CD14-positive monocyte (primary cell): ENCODE measurements at regions not wholly inside any gene's neighbourhood (a gene's known extent, or its start where the extent isn't known, plus 50 kb on each side); places are given as distances from the start of the nearest gene placed in this dataset.

ENCODE experiments used
- DNase-seq, 3 donors: peaks; one replicate each; pipeline ENCODE4 v3.0.0-alpha.2; 2011 to 2022
- H2AFZ ChIP-seq: 2 replicates; pipeline ENCODE4 v1.6.0; 2012; ENCODE audit warnings: mild to moderate bottlenecking, low read depth, low read length, inconsistent platforms; ENCODE audit not compliant: insufficient read depth, poor library complexity, severe bottlenecking
- H3K27ac ChIP-seq, 2 donors: 1 replicate in 1 of 2; 2 replicates in 1 of 2; pipeline ENCODE4 v1.5.1; 2012 to 2013; ENCODE audit warnings: low read length in 2 of 2, control low read depth in 1 of 2, inconsistent platforms in 1 of 2, low read depth in 1 of 2, mild to moderate bottlenecking in 1 of 2
- H3K27me3 ChIP-seq, 2 donors: one replicate each; pipeline versions ENCODE4 v1.6.0 to v1.6.1; 2011 to 2013; ENCODE audit warnings: low read length in 2 of 2; ENCODE audit not compliant: control insufficient read depth in 2 of 2, insufficient read depth in 2 of 2
- H3K36me3 ChIP-seq, 2 donors: replicated peaks in 1 of 2; 1 replicate in 1 of 2; 2 replicates in 1 of 2; pipeline versions ENCODE4 v1.5.1 to v1.6.1; 2012 to 2013; ENCODE audit warnings: low read length in 2 of 2, control low read depth in 1 of 2, inconsistent platforms in 1 of 2, mild to moderate bottlenecking in 1 of 2; ENCODE audit not compliant: insufficient read depth in 2 of 2, control insufficient read depth in 1 of 2
- H3K4me1 ChIP-seq, 2 donors: 1 replicate in 1 of 2; 2 replicates in 1 of 2; pipeline versions ENCODE4 v1.5.1 to v1.6.1; 2012 to 2013; ENCODE audit warnings: low read length in 2 of 2, control low read depth in 1 of 2, inconsistent platforms in 1 of 2, mild to moderate bottlenecking in 1 of 2, moderate library complexity in 1 of 2; ENCODE audit not compliant: insufficient read depth in 2 of 2, control insufficient read depth in 1 of 2
- H3K4me2 ChIP-seq: replicated peaks from 2 replicates; pipeline ENCODE3; 2012; ENCODE audit warnings: low read length, moderate library complexity, mild to moderate bottlenecking; ENCODE audit not compliant: poor library complexity, severe bottlenecking; ENCODE audit errors: extremely low read depth
- H3K4me3 ChIP-seq, 3 experiments: fragments of 200-600 bp in 1 of 3; sonication (generic) in 1 of 3; replicated peaks in 1 of 3; 1 replicate in 2 of 3; 2 replicates in 1 of 3; pipeline ENCODE4 v1.5.1; 2011 to 2013; ENCODE audit warnings: low read length in 3 of 3, mild to moderate bottlenecking in 3 of 3, control low read depth in 2 of 3, low read depth in 2 of 3, inconsistent platforms in 1 of 3, moderate library complexity in 1 of 3
- H3K79me2 ChIP-seq: 2 replicates; pipeline ENCODE4 v1.6.0; 2012; ENCODE audit warnings: mild to moderate bottlenecking, control low read depth, inconsistent platforms, low read length, moderate library complexity; ENCODE audit not compliant: insufficient read depth
- H3K9ac ChIP-seq: 2 replicates; pipeline ENCODE4 v1.6.0; 2017; ENCODE audit warnings: low read length, mild to moderate bottlenecking; ENCODE audit not compliant: insufficient read depth, poor library complexity, severe bottlenecking
- H3K9me3 ChIP-seq, 2 donors: replicated peaks in 1 of 2; 1 replicate in 1 of 2; 2 replicates in 1 of 2; pipeline versions ENCODE4 v1.5.1 to v1.6.1; 2012 to 2013; ENCODE audit warnings: low read length in 2 of 2, control low read depth in 1 of 2; ENCODE audit not compliant: control insufficient read depth in 1 of 2, insufficient read depth in 1 of 2
- H4K20me1 ChIP-seq: 2 replicates; pipeline ENCODE4 v1.6.0; 2012; ENCODE audit warnings: mild to moderate bottlenecking, low read length, control low read depth, moderate library complexity; ENCODE audit not compliant: insufficient read depth
- H3K27ac Mint-ChIP-seq, 7 donors: one replicate each; pipeline ENCODE4 v1.8.0; 2020; ENCODE audit warnings: mild to moderate bottlenecking in 7 of 7, mixed read lengths in 7 of 7, moderate library complexity in 6 of 7, inconsistent platforms in 2 of 7
- H3K27me3 Mint-ChIP-seq, 3 donors: one replicate each; pipeline ENCODE4 v1.8.0; 2021 to 2022; ENCODE audit warnings: low read depth in 3 of 3, mild to moderate bottlenecking in 3 of 3, mixed read lengths in 3 of 3, moderate library complexity in 3 of 3, inconsistent platforms in 1 of 3
- H3K36me3 Mint-ChIP-seq, 2 donors: one replicate each; pipeline ENCODE4 v1.8.0; 2020; ENCODE audit warnings: mixed read lengths in 2 of 2, inconsistent platforms in 1 of 2, mild to moderate bottlenecking in 1 of 2
- H3K4me1 Mint-ChIP-seq: one replicate; pipeline ENCODE4 v1.8.0; 2020; ENCODE audit warnings: mild to moderate bottlenecking, mixed read lengths
- H3K4me3 Mint-ChIP-seq, 2 donors: one replicate each; pipeline ENCODE4 v1.8.0; 2020; ENCODE audit warnings: mild to moderate bottlenecking in 2 of 2, mixed read lengths in 2 of 2, moderate library complexity in 1 of 2
- H3K9me3 Mint-ChIP-seq, 7 donors: one replicate each; pipeline ENCODE4 v1.8.0; 2020 to 2022; ENCODE audit warnings: mixed read lengths in 7 of 7, mild to moderate bottlenecking in 6 of 7, moderate library complexity in 6 of 7, inconsistent platforms in 2 of 7
- WGBS: methylation state at CpG from one replicate; pipeline ENCODE4 v1.1.5; 2013; ENCODE audit warnings: missing lambda C conversion rate; ENCODE audit not compliant: insufficient coverage; 5-methylcytosine and 5-hydroxymethylcytosine counted together
- intact Hi-C, 2 donors: fragments of 100-400 bp; cut with micrococcal nuclease; formaldehyde crosslinking; loops; one replicate each; pipeline versions ENCODE4 v1.15.0 to v1.15.1; 2023
- TF ChIP-seq, protein P1 (sequence below): fragments of 200-600 bp; IDR thresholded peaks from one replicate; pipeline ENCODE4 v1.8.0; 2022; ENCODE audit warnings: antibody characterized with exemption, mild to moderate bottlenecking

DNA sequence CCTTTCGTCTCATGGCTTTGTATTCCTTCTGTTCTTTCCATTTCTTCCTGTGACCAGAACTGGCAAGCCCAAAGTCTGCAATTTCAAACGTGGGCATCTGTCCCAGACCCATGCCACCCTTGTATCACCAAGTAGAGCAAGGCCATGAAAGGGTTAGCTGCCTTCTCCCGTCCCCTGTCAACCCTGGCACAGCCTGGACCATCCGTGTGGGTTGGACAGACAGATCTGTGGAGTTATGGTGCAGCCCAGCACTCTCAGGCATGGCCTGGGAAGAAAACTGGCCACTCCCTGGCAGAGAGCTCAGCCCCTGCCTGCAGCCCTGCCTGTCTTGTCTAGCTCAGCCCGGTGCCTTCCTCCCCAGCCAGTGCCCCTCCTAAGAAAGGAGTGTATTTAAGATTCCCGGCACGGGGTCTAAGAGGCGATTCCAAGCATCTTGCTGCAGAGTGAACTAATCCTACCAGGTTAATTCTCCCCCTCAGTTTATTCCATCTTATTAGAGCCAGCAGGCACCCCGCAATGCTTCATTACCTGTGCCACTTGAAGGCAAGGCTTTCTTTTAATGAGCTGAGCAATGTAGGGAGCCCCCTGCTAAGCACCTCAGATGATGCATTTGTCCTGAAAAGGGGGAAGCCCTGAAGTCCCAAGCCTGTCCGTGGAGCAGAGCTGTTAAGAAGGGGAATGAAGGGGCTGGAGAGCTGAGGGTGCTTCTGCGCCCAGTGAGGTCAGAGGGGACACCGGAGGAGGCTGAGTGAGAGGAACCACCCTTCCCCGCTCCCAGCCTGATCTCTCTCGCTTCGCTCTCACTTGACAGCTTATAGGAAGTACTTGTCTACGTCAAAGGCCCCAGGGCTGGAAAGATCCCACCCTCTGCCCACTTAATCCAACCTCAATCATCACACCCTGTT, 130.6 kb downstream of the SPATA19 start:
- Mint-ChIP-seq H3K36me3 (no peaks in the 10 kb centered on the region), H3K27ac (no peak overlapping the region), H3K4me3 (no peak overlapping the region), H3K9me3 (peaks cover 0 to 9% (median 2%) of the 10 kb centered on the region in 7 donors), H3K4me1 (no peaks in the 10 kb centered on the region), H3K27me3 (peaks cover 0 to 4% (median 0%) of the 10 kb centered on the region in 3 donors)
- no peak overlapping the region for H3K27ac ChIP-seq
- TF ChIP-seq, protein P1, sequence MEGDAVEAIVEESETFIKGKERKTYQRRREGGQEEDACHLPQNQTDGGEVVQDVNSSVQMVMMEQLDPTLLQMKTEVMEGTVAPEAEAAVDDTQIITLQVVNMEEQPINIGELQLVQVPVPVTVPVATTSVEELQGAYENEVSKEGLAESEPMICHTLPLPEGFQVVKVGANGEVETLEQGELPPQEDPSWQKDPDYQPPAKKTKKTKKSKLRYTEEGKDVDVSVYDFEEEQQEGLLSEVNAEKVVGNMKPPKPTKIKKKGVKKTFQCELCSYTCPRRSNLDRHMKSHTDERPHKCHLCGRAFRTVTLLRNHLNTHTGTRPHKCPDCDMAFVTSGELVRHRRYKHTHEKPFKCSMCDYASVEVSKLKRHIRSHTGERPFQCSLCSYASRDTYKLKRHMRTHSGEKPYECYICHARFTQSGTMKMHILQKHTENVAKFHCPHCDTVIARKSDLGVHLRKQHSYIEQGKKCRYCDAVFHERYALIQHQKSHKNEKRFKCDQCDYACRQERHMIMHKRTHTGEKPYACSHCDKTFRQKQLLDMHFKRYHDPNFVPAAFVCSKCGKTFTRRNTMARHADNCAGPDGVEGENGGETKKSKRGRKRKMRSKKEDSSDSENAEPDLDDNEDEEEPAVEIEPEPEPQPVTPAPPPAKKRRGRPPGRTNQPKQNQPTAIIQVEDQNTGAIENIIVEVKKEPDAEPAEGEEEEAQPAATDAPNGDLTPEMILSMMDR: no peak
- no peak overlapping the region for H2AFZ ChIP-seq
- no peak overlapping the region for H3K4me3 ChIP-seq
- intact Hi-C loops: no loop called here
- H3K4me1 ChIP-seq: no peaks in the 10 kb centered on the region
- peaks cover 0 to 4% of the 10 kb centered on the region in 2 donors for H3K9me3 ChIP-seq
- H3K27me3 ChIP-seq: no peaks in the 10 kb centered on the region
- H4K20me1 ChIP-seq: no peaks in the 10 kb centered on the region
- WGBS: 50% methylated on average over 11 of the region's 16 CpGs
- H3K4me2 ChIP-seq: no peak overlapping the region
- no peaks in the 10 kb centered on the region for H3K36me3 ChIP-seq
- H3K9ac ChIP-seq: no peak overlapping the region
- H3K79me2 ChIP-seq: no peaks in the 10 kb centered on the region
- DNase-seq: no peak

DNA sequence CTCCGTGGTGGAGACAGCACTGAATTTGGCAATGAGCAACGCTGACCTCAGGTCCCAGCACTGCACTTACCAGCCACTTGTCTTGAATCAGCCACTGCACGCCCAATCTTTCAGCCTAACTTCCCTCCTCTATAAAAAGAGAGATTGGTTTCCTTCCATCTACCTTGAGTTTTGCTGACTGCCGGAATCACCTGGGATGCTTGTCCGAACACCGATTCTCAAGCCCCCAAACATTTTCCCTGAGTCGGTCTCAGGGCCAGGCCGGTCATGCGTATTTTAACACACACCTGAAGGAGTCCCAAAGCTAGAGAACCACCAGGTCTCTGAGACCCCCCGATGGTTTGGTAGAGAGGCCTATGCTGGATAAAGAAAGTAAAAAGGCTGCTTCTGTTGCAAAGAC, 131.5 kb downstream of the SPATA19 start:
- Histone ChIP-seq H3K27ac (no peak overlapping the region), H3K27me3 (no peaks in the 10 kb centered on the region), H3K9me3 (peaks cover 0 to 4% of the 10 kb centered on the region in 2 donors), H2AFZ (no peak overlapping the region), H3K36me3 (no peaks in the 10 kb centered on the region), H3K4me1 (no peaks in the 10 kb centered on the region), H3K9ac (no peak overlapping the region), H3K4me3 (no peak overlapping the region), H3K4me2 (no peak overlapping the region), H3K79me2 (no peaks in the 10 kb centered on the region), H4K20me1 (no peaks in the 10 kb centered on the region)
- H3K36me3 Mint-ChIP-seq: no peaks in the 10 kb centered on the region
- 76% methylated on average over 3 of the region's 10 CpGs for WGBS
- H3K4me3 Mint-ChIP-seq: no peak overlapping the region
- TF ChIP-seq, protein P1: no peak
- H3K9me3 Mint-ChIP-seq: peaks cover 0 to 9% (median 2%) of the 10 kb centered on the region in 7 donors
- DNase-seq: no peak
- no peak overlapping the region for H3K27ac Mint-ChIP-seq
- intact Hi-C loops: no loop called here
- peaks cover 0 to 4% (median 0%) of the 10 kb centered on the region in 3 donors for H3K27me3 Mint-ChIP-seq
- H3K4me1 Mint-ChIP-seq: no peaks in the 10 kb centered on the region
